GM19395 (cell line): ENCODE measurements at regions not wholly inside any gene's neighbourhood (a gene's known extent, or its start where the extent isn't known, plus 50 kb on each side); places are given as distances from the start of the nearest gene placed in this dataset.
"Not testable (repeated sequence)": the region's sequence is repeated elsewhere in the genome, so short reads cannot be mapped to it uniquely, and the experiment has no call there.

Experiments
- ATAC-seq: cut with Tn5 transposase; IDR thresholded peaks from one replicate; pipeline ENCODE4 v1.9.1; 2021; ENCODE audit warnings: mild to moderate bottlenecking, moderate library complexity; ENCODE audit not compliant: unreplicated experiment

GRCh38 chr2:58730764-58731487 is 489.8 kb upstream of the FANCL start:
- ATAC-seq: no peak

GRCh38 chr2:58727981-58728656 is 487.0 kb upstream of the FANCL start:
- no peak for ATAC-seq

DNA sequence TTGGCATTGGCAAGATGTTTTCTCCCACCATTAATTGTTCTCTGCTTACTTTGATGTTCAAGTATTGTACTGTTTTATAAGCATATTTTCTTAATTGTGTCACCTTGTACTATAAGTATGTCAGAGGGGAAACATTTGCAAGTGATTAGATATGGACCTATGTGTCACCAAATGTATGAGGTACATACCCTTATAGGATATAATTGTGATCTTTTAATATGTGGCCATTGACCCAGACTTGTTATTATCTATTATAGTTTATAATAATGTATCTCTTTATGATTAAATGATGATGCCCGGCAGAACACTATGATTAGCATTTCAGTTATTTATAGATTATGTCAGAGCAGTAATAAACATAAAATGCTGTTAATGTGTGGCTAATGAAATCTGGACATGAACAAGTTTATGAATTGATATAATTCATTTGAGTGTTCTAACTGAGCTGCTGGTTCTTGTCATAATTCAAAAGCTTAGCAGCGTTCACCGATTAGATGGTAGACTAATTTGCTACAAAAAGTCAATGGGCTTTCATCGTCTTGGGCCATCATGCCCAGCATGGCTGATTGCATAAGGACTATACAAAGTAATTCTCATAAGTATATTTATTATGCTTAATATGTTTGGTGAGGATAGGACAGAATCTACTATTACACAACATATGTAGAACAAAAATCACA is 480.9 kb upstream of the FANCL start:
- no peak for ATAC-seq

DNA sequence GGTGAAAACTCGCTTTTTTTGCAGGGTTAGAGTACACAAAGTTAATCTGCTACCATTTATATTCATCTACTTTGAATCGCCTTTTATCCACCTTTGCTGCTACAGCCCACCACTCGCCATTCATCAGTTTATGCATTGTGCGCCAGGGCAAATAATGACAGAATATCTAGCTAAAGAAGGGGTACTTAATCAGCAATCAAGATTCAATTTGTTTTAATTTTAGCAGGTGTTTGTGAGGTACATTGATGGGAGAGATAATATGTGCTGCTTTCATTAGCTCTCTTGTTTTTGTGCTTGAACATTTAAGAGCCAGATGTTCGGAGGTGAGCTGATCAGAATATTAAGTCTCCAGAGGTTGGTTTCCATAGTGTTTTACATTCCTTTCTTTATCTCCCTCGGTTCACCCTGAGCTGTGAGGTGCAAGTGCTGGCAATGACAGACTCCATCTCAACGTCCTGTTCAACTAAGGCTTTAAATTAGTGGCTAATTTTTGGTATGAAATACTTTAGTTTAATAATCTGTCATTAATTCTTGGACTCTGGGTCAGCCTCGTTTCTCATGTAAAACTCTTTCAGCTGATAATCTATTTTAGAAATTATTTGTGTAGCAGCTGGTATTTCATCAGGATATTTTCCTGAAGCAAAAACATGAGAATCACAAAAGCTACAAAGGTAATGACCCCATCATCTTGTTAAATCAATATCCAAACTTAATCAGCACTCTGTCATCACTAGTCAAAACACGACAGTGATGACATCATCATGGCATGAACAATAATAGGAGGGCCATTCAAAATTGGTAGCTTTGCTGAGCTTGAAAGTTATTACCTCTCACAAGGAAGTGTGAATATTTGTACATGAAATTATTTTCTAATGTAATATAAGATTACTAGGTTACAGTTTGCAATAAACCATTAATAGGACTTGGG is 479.9 kb upstream of the FANCL start:
- no peak for ATAC-seq

- no peak for ATAC-seq
Measured at GRCh38 chr2:58720033-58720769, 479.1 kb upstream of the FANCL start.

GRCh38 chr2:58715344-58715743 is 474.2 kb upstream of the FANCL start:
- no peak for ATAC-seq

- no peak for ATAC-seq
Measured at GRCh38 chr2:58714238-58714637, 473.1 kb upstream of the FANCL start.

DNA sequence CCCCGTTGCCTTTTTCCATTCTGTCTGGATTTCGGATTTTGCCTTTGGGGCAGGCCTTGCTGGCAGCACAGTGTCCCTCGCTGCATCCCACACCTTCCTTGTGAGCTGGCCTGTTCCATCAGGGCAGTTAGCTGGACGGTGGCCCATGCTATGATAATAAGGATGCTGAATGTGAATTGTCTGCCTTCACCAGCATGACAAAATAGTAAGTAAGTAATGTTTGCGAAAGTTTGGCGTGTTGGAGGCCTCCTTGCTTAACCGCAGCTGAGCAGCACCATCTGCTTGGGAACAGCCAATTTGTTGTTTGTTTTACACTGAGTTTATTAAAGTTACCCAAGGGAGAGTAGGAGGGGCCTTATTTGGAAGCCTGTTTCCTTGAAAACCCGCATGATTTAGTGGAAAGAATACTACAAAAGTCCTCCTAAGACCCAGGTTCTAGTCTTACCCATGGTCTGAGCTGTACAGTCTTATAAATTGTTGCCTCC is 469.7 kb upstream of the FANCL start:
- ATAC-seq: no peak

DNA sequence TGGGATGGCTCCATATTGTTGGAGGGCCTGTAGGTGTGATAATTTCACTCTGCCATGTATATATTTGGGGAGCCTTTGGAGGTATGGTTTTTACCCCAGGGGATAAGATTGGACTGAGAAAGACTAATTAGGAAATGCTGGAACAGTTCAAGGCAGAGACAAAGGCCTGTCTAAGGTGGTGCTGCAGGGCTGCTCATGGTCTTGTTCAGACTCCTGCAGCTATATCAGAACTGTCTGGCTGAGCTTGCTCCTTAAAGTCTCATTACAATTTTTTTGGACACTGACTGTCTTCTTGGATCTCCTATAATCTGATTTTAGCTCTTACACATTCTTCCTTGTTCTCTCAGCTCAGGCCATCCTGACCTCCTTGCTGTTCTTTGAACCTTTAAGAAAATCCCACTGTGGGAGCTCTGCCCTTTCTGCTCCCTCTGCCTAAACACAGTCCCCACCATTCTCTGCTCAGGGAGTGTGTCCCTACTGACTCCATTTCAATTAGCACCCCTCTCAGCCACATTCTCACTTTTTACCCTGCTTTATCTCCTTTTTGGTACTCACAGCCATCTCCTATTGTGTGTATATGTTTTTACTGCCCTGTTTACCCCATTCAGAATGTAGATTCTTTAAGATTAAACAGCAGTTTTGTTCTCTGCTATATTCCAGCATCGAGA is 468.7 kb upstream of the FANCL start:
- no peak for ATAC-seq

- ATAC-seq: no peak
Measured at GRCh38 chr2:58709274-58709673, 468.1 kb upstream of the FANCL start.

- ATAC-seq: no peak
Measured at GRCh38 chr2:58708565-58708964, 467.4 kb upstream of the FANCL start.

GRCh38 chr2:58702302-58702885 is 461.3 kb upstream of the FANCL start:
- no peak for ATAC-seq

DNA sequence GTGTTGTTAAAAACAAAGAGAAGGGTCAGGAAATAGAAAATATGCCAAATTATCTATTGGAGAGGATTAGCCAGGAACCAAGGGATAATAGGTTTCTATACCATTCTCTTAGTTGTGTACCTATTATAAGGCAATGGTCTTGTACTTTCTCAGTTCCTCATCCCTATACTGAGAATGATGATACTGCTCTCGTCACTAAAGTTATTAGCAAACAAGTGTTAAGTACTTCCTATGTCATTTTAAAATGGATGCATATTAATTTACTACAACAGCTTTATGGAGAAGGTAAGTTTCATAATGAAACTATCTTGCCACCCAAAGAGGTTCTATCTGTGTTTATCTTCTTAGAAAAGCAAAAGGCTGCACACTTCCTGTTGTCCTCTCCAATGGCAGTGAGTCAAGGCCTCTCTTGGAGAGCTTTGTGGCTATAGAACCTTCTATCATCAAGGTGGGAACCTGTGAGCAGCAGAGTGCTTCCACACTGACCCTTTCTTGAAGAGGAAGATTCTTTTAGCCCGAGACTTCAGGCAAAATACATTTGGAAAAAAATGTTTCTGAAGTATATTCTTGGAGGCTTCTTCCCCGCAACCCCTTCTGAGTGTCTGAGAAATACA is 460.7 kb upstream of the FANCL start:
- peak; percentile 70 for ATAC-seq

- ATAC-seq: no peak
Measured at GRCh38 chr2:58700591-58700990, 459.5 kb upstream of the FANCL start.

DNA sequence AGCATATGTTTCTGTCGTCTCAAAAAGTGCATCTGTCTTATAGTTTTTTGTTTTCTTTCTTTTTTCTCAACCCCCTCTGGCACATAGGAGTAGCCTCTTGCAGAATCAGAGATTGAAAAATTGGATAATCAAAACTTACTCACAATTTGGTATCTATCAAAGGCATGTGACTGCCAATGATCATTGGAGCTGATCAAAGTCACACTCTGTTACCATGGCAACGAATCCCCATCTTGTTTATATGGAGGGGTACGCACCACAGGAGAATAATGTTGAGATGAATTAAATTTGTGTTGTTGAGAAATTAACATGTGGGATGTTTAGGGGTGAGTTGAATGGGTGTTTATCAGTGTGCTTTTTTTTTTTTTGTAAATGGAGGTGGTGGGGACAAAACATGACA is 458.3 kb upstream of the FANCL start:
- ATAC-seq: no peak

GRCh38 chr2:58698620-58699019 is 457.5 kb upstream of the FANCL start:
- no peak for ATAC-seq

- ATAC-seq: not testable (repeated sequence)
Measured at GRCh38 chr2:58694114-58694513, 453.0 kb upstream of the FANCL start.

GRCh38 chr2:58691041-58691440 is 449.9 kb upstream of the FANCL start:
- ATAC-seq: not testable (repeated sequence)

GRCh38 chr2:58688813-58689212 is 447.7 kb upstream of the FANCL start:
- no peak for ATAC-seq
